OCI-LY3 (cell line): ENCODE measurements at regions not wholly inside any gene's neighbourhood (a gene's known extent, or its start where the extent isn't known, plus 50 kb on each side); places are given as distances from the start of the nearest gene placed in this dataset.

Experiments
- EZH2phosphoT487 ChIP-seq: fragments of 200-600 bp; shearing (Covaris generic); IDR thresholded peaks from 2 replicates; pipeline ENCODE4 v1.6.1; 2018; ENCODE audit warnings: antibody characterized with exemption, mixed run types, low read depth
- TF ChIP-seq, protein P1 (sequence below): fragments of 200-600, 300-600 bp; sonication (generic); IDR thresholded peaks from 2 replicates; pipeline ENCODE4 v1.5.1; 2014; ENCODE audit warnings: antibody characterized with exemption, low read length, low read depth

GRCh38 chr2:217683106-217683870 is 319.5 kb downstream of the TNS1 start:
- TF ChIP-seq, protein P1, sequence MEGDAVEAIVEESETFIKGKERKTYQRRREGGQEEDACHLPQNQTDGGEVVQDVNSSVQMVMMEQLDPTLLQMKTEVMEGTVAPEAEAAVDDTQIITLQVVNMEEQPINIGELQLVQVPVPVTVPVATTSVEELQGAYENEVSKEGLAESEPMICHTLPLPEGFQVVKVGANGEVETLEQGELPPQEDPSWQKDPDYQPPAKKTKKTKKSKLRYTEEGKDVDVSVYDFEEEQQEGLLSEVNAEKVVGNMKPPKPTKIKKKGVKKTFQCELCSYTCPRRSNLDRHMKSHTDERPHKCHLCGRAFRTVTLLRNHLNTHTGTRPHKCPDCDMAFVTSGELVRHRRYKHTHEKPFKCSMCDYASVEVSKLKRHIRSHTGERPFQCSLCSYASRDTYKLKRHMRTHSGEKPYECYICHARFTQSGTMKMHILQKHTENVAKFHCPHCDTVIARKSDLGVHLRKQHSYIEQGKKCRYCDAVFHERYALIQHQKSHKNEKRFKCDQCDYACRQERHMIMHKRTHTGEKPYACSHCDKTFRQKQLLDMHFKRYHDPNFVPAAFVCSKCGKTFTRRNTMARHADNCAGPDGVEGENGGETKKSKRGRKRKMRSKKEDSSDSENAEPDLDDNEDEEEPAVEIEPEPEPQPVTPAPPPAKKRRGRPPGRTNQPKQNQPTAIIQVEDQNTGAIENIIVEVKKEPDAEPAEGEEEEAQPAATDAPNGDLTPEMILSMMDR: no peak
- TF ChIP-seq EZH2phosphoT487: no peak
